Hematopoietic multipotent progenitor cell treated with erythropoietin and hydrocortisone succinate and interleukin-3 and kit ligand, for 6 days (in vitro differentiated cells): ENCODE measurements at regions not wholly inside any gene's neighbourhood (a gene's known extent, or its start where the extent isn't known, plus 50 kb on each side); places are given as distances from the start of the nearest gene placed in this dataset.
"Not testable (repeated sequence)": the region's sequence is repeated elsewhere in the genome, so short reads cannot be mapped to it uniquely, and the experiment has no call there.

ENCODE experiments used
- DNase-seq: peaks from one replicate; pipeline ENCODE4 v3.0.0-alpha.2; 2015

GRCh38 chr12:75831402-75831801, 200.2 kb downstream of the PHLDA1 start:
- DNase-seq, result no peak

DNA sequence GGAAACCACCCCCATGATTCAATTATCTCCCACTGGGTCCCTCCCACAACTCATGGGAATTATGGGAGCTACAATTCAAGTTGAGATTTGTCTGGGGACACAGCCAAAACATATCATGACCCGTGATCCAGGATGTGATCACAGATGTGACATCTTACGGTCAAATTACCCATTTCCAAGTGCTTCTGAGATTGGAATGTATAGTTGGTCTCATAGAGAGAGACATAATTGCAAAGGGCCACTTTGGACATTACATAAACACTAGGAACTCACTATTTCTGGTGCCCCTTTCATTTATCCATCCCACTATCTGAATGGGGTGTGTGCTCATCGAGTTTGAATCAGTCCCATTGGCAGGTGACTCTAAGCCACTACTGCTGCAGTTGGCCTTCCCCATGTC, 204.5 kb downstream of the PHLDA1 start:
- no peak for DNase-seq

DNA sequence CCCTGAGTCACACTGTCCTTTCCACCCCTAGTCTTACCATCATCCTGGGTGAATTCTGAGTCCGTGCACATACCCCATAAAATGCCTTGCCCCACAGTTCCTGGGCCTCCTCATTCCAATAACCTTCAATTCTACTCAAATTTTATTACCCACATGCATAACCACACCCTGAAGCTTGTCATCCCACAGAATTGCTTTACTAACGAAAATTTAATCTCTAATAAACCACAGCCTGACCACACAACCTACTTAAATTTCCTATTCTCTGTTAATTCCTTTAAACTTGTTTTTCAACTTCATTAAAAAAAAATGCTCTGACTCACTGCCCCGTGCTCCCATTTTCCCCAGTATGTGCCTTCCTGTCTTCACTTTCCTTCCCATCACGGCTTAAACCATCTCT, 205.9 kb downstream of the PHLDA1 start:
- DNase-seq, result no peak

GRCh38 chr12:75823475-75823874, 208.1 kb downstream of the PHLDA1 start:
- no peak for DNase-seq

DNA sequence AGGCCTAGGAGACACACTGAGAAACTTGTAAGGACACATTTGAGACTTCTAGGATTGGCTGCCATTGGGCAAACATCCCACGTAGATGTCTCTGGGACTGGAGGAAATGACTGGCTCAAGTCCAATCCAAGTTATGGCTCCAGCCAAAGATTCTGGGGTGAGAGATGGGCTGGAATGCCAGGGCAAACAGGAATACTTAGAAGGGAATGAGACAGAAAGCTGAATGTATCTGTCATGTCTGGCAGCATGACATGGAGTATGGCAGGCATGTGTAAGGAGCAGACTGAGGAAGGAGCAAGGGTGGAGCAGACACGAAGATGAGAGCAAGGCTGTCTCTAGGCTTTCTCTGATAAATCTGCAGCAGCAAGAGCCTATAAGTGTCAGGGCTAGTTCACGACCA, 209.2 kb downstream of the PHLDA1 start:
- no peak for DNase-seq

GRCh38 chr12:75820848-75821578, 210.6 kb downstream of the PHLDA1 start:
- no peak for DNase-seq

DNA sequence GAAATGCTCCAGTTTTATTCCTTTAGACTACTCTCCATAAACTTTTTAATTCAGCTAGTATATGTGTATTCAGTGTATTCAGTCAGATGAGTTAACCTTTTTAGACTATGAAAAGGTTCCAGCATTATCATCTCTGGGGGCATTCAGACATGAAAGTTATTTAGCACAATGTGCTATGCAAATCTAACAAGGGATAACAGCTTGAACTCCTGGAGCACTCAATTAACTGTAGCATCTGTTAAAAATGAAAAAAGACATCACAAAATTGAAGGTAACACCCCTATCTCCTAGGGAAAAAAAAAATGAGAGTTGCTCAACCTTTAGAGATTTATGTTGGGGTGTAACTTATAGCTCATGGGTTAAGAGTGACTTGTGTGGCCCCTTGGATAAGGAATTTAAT, 211.5 kb downstream of the PHLDA1 start:
- no peak for DNase-seq

- no peak for DNase-seq
These were observed 212.1 kb downstream of the PHLDA1 start for GRCh38 chr12:75819512-75819911.

- no peak for DNase-seq
These were observed 212.7 kb downstream of the PHLDA1 start for GRCh38 chr12:75818863-75819262.

- peak; percentile 22 for DNase-seq
These were observed 214.7 kb downstream of the PHLDA1 start for GRCh38 chr12:75816897-75817296.

DNA sequence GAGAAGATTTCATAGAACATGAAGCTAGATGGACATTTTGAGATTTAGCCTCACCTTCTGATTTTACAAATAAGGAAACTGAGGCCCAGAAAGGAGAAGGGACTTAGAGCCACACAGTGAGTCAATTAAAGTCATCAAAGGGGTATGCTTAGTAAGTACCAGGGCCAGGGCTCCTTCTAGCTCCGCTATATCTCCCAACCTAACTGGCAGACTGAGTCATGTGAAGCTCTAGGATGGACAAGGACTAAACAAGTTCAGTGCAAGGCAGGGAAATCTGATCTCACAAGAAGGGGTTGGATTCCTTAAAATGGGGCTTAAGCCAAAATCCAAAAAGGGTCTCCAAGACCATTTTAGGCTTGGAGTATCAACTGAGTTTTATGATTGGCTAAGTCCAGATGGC, 215.8 kb downstream of the PHLDA1 start:
- DNase-seq, result no peak

DNA sequence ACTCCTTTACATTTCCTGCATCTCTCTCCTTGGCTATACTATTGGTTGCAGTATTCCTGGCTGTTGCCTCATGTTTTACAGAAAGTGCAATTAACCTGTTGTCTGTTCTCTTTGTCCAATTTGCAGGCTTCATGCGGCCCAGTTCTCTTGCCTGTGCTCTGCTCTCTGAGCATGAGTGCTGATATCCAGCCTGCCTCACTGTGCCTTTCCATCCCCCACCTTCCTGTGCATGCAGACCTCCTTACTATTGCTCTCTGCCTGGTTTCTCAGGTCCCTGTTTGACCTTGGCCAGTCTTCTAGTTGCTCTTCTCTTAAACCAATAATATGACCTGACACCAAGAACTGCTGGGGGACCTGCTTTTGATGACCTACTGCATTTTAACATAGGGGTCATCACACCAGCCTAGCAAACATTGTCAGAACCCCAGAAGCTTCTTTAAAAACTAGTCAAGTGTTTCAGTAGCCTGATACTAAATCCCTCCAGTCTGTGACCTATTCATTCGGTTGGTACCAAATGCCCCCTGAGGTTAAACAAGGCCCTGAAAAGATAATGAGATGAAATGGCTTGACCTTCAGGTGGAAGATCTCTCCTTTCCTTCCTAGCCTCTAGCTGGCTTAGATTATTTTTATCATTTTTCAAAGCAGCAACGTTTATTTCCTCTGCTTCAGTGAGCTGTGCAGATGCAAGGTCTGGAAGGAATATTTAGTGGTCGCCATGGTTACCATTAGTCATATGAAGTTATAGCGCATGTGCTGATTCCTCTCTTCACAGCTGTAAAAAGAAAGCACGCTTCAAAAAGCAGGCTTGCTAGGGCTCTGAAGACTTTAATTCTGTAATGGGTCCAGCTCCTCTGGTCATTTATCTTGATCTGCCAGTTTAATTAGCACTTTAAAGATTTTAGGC, 216.5 kb downstream of the PHLDA1 start:
- peak; percentile 7 for DNase-seq

GRCh38 chr12:75813072-75813471, 218.5 kb downstream of the PHLDA1 start:
- DNase-seq, result no peak

DNA sequence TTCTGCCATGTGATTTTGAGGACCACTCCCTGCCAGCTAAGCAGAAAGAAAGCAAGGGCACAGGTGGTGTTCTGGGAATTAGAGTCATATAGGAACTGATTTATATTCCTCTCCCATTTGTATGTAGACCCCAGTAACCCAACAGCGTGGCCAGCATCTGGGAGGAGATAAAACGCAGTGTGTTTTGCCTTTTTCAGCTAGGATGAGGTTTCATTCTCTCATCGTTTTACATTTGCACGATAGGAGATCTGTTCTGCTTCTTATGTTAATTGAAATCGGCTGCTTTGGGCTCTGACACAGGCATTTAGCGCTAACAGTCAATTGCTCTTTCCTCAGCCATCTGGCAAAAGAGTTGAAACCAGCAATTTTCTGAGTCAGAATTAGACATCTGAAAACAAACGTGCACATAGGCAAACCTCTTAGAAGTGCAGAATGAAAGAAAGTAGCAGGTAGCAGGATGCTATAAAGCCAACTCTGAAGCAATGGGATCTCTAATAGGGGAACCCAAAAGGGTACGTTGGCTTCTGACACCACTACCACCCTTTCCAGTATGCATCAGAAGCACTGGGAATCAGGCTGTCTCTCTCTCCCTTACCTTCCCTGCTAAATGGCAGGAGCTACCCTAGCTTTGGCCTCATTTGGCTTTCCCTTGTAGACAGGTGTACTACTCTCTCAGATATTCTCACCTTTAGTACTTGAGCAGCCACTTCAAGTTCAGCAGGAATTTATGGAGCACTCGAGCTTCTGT, 219.1 kb downstream of the PHLDA1 start:
- no peak for DNase-seq

DNA sequence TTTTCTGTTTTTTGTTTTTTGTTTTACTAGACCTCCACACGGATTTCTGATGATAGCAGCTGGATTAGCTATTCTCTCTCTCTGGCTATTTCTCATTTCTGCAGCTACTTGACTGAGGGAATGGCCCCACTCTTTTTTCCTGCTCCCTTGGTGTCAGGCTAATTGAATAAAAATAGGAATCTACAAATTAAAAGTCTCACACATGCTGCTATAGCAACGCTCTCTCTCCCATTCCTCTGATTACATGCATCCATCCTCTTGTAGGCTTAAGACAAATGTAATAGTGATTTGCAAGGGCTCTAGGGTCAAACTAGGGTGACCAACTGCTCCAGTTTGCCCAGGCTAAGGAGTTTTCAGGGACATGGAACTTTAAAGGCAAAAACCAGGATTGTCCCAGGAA, 221.8 kb downstream of the PHLDA1 start:
- DNase-seq, result no peak

GRCh38 chr12:75807494-75807893, 224.1 kb downstream of the PHLDA1 start:
- DNase-seq, result no peak

DNA sequence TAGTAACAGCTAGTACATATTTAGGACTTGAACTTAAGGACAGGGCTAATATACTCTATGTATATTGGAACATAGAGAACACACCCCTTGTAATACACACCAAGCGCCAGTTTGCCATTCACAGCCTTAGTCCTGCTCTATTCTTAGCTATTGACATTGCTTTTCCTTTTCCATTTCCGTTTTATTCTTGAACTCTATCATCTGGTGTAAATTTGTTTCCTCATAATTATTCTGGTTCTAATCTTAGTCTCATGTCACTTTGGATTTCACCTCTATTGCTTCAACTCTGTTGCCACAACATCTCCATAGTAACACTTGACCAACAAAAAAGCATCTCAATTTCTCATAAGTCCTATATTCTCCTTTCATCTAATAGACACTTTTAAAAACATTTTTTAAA, 225.7 kb downstream of the PHLDA1 start:
- no peak for DNase-seq

DNA sequence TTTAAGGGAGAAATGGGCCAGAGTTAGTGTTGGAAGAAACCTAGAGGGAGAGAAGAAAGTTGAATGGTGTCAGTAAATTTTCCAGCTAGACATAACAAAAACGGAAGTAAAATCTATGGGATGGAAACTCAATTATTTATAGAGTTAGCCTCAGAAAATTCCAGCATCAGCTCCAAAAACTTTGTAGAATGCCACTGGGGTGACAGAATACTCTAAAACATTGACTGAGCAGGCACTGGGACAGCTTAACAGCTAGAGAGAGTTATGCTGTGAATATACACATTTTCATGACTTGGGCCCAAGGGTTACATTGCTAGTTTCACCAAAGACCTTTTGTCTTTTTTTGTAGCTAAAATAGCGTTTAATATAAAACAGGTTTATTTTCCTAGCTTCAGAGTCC, 226.3 kb downstream of the PHLDA1 start:
- no peak for DNase-seq

- no peak for DNase-seq
These were observed 233.2 kb downstream of the PHLDA1 start for GRCh38 chr12:75798136-75798926.

GRCh38 chr12:75795125-75795524, 236.5 kb downstream of the PHLDA1 start:
- DNase-seq, result no peak

DNA sequence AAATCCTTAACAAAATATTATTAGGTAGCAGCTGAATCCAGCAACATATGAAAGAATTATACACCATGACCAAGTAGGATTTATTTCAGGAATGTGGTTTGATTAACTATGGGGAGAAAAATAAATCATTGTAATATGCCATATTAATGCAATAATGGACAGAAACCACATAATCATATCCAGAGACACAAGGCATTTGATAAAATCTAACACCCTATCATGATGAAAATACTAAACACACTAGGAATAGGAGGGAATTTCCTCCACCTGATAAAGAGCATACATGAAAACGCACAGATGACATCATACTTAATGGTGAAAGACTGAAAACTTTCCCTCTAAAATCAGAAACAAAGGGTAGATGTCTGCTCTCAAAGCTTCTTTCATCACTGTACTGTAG, 238.9 kb downstream of the PHLDA1 start:
- DNase-seq, result no peak

GRCh38 chr12:75790219-75790618, 241.4 kb downstream of the PHLDA1 start:
- DNase-seq, result no peak

GRCh38 chr12:75787146-75787545, 244.4 kb downstream of the PHLDA1 start:
- DNase-seq, result not testable (repeated sequence)
